HG02970 (cell line): ENCODE measurements at regions not wholly inside any gene's neighbourhood (a gene's known extent, or its start where the extent isn't known, plus 50 kb on each side); places are given as distances from the start of the nearest gene placed in this dataset.
"Not testable (repeated sequence)": the region's sequence is repeated elsewhere in the genome, so short reads cannot be mapped to it uniquely, and the experiment has no call there.

Experiments used
- ATAC-seq: cut with Tn5 transposase; IDR thresholded peaks from one replicate; pipeline ENCODE4 v1.9.1; 2021; ENCODE audit warnings: mild to moderate bottlenecking, moderate library complexity, moderate number of reproducible peaks; ENCODE audit not compliant: unreplicated experiment, low FRiP score

GRCh38 chr5:37979559-37979958 is 139.7 kb upstream of the GDNF start:
- ATAC-seq: no peak

GRCh38 chr5:37975531-37975930 is 135.7 kb upstream of the GDNF start:
- ATAC-seq: no peak

GRCh38 chr5:37971483-37972024 is 131.7 kb upstream of the GDNF start:
- ATAC-seq: no peak

- no peak for ATAC-seq
Observed at GRCh38 chr5:37966871-37967270, 127.0 kb upstream of the GDNF start.

GRCh38 chr5:37966291-37966690 is 126.5 kb upstream of the GDNF start:
- ATAC-seq: no peak

- ATAC-seq: no peak
Observed at GRCh38 chr5:37962389-37962788, 122.5 kb upstream of the GDNF start.

- ATAC-seq: no peak
Observed at GRCh38 chr5:37957218-37957617, 117.4 kb upstream of the GDNF start.

- ATAC-seq: no peak
Observed at GRCh38 chr5:37955748-37956147, 115.9 kb upstream of the GDNF start.

- no peak for ATAC-seq
Observed at GRCh38 chr5:37954561-37954960, 114.7 kb upstream of the GDNF start.

- no peak for ATAC-seq
Observed at GRCh38 chr5:37951946-37952721, 112.3 kb upstream of the GDNF start.

- ATAC-seq: no peak
Observed at GRCh38 chr5:37950436-37950835, 110.6 kb upstream of the GDNF start.

- no peak for ATAC-seq
Observed at GRCh38 chr5:37945446-37945845, 105.6 kb upstream of the GDNF start.

- ATAC-seq: not testable (repeated sequence)
Observed at GRCh38 chr5:37943136-37943535, 103.3 kb upstream of the GDNF start.

- no peak for ATAC-seq
Observed at GRCh38 chr5:37940931-37941623, 101.2 kb upstream of the GDNF start.

GRCh38 chr5:37938861-37939260 is 99.0 kb upstream of the GDNF start:
- no peak for ATAC-seq

GRCh38 chr5:37938076-37938852 is 98.4 kb upstream of the GDNF start:
- ATAC-seq: no peak

GRCh38 chr5:37936091-37936490 is 96.2 kb upstream of the GDNF start:
- ATAC-seq: no peak

GRCh38 chr5:37933576-37933975 is 93.7 kb upstream of the GDNF start:
- ATAC-seq: no peak

- no peak for ATAC-seq
Observed at GRCh38 chr5:37932450-37932849, 92.6 kb upstream of the GDNF start.

GRCh38 chr5:37931541-37931940 is 91.7 kb upstream of the GDNF start:
- ATAC-seq: no peak

- no peak for ATAC-seq
Observed at GRCh38 chr5:37930350-37930749, 90.5 kb upstream of the GDNF start.
